Activated CD4-positive, CD25-positive, alpha-beta regulatory T cell (primary cell): ENCODE measurements at regions not wholly inside any gene's neighbourhood (a gene's known extent, or its start where the extent isn't known, plus 50 kb on each side); places are given as distances from the start of the nearest gene placed in this dataset.
"Not testable (repeated sequence)": the region's sequence is repeated elsewhere in the genome, so short reads cannot be mapped to it uniquely, and the experiment has no call there.

Source experiments
- DNase-seq, 4 experiments: peaks; one replicate each; lab custom pipeline; 2025; lab: John Stamatoyannopoulos, UW

- no peak for DNase-seq
Measured at GRCh38 chr2:7847321-7847720, 834.5 kb upstream of the ID2 start.

GRCh38 chr2:7849027-7849426 lies 832.8 kb upstream of the ID2 start:
- no peak for DNase-seq

- DNase-seq = no peak
Measured at GRCh38 chr2:7849531-7849930, 832.3 kb upstream of the ID2 start.

- DNase-seq = no peak
Measured at GRCh38 chr2:7852546-7852945, 829.3 kb upstream of the ID2 start.

- DNase-seq = no peak
Measured at GRCh38 chr2:7857904-7858303, 824.0 kb upstream of the ID2 start.

GRCh38 chr2:7858624-7859023 lies 823.2 kb upstream of the ID2 start:
- DNase-seq = no peak

- DNase-seq = no peak
Measured at GRCh38 chr2:7860693-7861092, 821.2 kb upstream of the ID2 start.

- no peak for DNase-seq
Measured at GRCh38 chr2:7861910-7862702, 819.8 kb upstream of the ID2 start.

GRCh38 chr2:7866104-7866503 lies 815.8 kb upstream of the ID2 start:
- no peak for DNase-seq

- no peak for DNase-seq
Measured at GRCh38 chr2:7866825-7867224, 815.0 kb upstream of the ID2 start.

- no peak for DNase-seq
Measured at GRCh38 chr2:7867867-7868266, 814.0 kb upstream of the ID2 start.

- no peak for DNase-seq
Measured at GRCh38 chr2:7868836-7869235, 813.0 kb upstream of the ID2 start.

- not testable (repeated sequence) for DNase-seq
Measured at GRCh38 chr2:7876445-7876844, 805.4 kb upstream of the ID2 start.

- DNase-seq = not testable (repeated sequence)
Measured at GRCh38 chr2:7878266-7878665, 803.6 kb upstream of the ID2 start.

GRCh38 chr2:7878786-7879482 lies 802.9 kb upstream of the ID2 start:
- no peak for DNase-seq

- DNase-seq = no peak
Measured at GRCh38 chr2:7879483-7879835, 802.4 kb upstream of the ID2 start.

- no peak for DNase-seq
Measured at GRCh38 chr2:7880126-7880525, 801.7 kb upstream of the ID2 start.

GRCh38 chr2:7880566-7880965 lies 801.3 kb upstream of the ID2 start:
- no peak for DNase-seq

GRCh38 chr2:7881063-7881462 lies 800.8 kb upstream of the ID2 start:
- DNase-seq = no peak

GRCh38 chr2:7881466-7881865 lies 800.4 kb upstream of the ID2 start:
- DNase-seq = no peak

GRCh38 chr2:7882296-7882695 lies 799.6 kb upstream of the ID2 start:
- DNase-seq = no peak

GRCh38 chr2:7884338-7884737 lies 797.5 kb upstream of the ID2 start:
- DNase-seq = no peak

- no peak for DNase-seq
Measured at GRCh38 chr2:7886666-7887065, 795.2 kb upstream of the ID2 start.

- DNase-seq = no peak
Measured at GRCh38 chr2:7887441-7887840, 794.4 kb upstream of the ID2 start.
